Frontal cortex (tissue), 3 donors: ENCODE measurements at regions not wholly inside any gene's neighbourhood (a gene's known extent, or its start where the extent isn't known, plus 50 kb on each side); places are given as distances from the start of the nearest gene placed in this dataset.
A peak's percentile ranks its signal among the peaks of the same experiment; 100 is the strongest.
"Not testable (repeated sequence)": the region's sequence is repeated elsewhere in the genome, so short reads cannot be mapped to it uniquely, and the experiment has no call there.

Experiments
- DNase-seq, 2 donors: peaks; one replicate each; pipeline ENCODE4 v3.0.0; 2012; ENCODE audit warnings: low spot score in 2 of 2
- FAIRE-seq: peaks from 2 replicates; lab custom pipeline; 2012; peaks lifted over from hg19 to GRCh38; lab: Jason Lieb, UNC
- donor health status: control.
- donor health status: control.
- donor health status: control.

DNA sequence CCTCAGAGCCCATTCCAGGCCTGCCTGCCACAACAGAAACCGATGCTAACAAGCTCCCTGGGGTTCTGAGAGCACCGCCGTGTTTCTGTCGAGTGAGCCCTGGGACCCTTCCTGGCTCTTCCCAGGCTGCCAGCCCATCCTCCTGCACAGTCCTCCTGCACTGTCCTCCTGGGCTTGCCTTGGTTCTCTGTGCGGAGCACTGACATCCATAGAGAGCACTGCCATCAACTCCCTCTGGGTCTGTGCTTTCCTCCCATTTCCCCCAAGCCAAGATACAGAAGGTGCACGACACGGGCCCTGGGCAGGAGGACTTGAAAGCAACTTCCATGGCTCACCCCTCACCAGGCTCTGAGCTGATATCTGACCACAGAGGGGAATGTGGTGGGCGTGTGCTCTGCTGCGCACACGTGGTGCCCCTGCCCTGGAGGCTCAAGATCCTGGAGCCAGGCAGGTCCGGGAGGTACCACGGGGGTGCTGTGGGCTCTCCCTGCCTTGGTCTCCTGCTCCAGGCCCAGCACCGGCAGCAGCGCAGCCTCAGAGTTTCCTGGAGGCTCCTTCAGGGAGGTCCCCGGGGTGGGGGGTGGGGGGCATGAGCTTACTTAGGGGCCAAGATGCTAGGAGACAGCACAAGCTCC lies 304.2 kb downstream of the BRD1 start:
- FAIRE-seq (no peak), DNase-seq (no peak)

DNA sequence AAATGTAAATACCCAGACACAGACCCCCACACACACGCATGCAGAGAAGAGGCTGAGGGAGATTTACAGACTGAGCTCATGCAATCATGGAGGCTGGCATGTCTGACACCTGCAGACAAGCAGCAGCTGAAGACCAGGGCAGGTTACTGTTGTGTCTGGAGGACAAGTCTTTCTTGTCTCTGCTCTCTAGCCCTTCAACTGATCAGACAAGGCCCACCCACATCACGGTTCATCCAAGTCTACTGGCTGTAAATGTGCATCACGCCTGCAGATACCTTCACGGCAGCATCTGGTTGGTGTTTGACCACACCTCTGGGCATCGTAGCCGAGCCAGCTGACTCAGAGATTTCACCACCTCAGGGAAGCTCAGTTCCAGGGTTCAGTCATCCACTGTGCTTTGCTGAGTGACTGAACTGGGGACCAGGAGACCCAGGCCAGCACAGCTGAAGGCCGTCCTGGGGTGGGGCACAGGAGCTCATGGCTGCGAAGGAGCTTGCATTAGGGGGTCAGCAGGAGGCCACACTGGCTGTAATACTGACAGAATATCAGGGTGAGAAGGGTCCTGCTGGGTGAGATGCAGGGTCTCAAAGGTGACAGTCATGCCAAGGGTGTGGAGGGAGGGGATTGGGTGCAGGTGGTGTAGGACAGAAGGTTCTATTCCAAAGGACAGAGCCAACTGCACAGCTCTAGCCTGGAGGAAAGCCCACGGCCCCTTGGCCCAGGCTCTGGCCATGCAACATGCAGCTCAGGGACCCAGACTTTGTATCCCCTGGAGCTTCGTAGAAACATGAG lies 304.9 kb downstream of the BRD1 start:
- DNase-seq (no peak), FAIRE-seq (no peak)

GRCh38 chr22:49521787-49522224 lies 305.9 kb downstream of the BRD1 start:
- DNase-seq (no peak), FAIRE-seq (no peak)

- FAIRE-seq = no peak
Measured at GRCh38 chr22:49519117-49519737, 308.4 kb downstream of the BRD1 start.

DNA sequence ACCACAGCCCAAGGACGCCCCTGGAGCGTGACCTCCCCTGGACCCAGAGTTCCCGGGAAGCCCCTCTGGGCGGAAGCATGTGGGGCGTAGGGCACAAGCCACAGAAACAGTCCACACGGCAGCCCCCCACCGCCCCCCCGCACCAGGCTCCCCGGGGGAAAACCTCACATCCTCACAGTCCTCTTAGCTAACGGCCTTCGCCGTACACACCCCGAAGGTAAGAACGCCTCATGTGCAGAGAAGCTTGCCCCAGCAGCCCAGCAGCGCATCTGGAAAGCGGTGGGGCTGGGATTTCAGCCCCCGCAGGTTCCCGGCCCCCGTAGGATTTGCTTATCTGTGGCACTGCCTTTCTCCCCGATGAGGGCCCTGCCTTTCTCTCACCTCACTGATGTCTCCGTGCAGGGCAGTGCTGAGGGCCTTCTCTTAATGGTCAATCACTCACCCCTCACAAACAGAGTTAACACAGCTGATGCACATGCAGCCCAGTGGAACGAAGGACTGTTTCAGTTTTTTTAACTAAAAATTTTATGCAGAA lies 309.2 kb downstream of the BRD1 start:
- no peak for DNase-seq

More at GRCh38 chr22:49519117-49519737, 308.4 kb downstream of the BRD1 start:
- DNase-seq = no peak

GRCh38 chr22:49517667-49518185 lies 309.9 kb downstream of the BRD1 start:
- DNase-seq (no peak), FAIRE-seq (no peak)

More for the DNA sequence above, 309.2 kb downstream of the BRD1 start:
- no peak for FAIRE-seq

DNA sequence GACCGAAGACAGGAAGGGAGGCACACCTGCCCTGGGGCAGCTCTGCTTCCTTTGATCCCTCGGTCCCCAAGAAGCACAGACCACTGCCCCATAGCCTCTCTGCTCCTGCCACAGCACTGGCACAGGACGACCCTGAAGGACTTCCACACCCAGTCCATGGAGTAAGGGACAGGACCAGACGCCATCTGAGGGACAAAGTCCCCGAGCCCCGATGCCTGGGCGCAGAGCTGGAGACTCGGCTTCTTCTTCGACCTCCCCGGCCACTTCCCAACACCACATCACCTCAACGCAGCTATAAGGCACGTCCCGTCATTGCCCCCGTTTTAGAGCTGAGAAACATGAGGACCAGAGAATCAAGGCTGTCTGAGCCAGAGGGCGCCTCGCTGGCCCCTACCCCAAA lies 310.5 kb downstream of the BRD1 start:
- DNase-seq (no peak), FAIRE-seq (no peak)

DNA sequence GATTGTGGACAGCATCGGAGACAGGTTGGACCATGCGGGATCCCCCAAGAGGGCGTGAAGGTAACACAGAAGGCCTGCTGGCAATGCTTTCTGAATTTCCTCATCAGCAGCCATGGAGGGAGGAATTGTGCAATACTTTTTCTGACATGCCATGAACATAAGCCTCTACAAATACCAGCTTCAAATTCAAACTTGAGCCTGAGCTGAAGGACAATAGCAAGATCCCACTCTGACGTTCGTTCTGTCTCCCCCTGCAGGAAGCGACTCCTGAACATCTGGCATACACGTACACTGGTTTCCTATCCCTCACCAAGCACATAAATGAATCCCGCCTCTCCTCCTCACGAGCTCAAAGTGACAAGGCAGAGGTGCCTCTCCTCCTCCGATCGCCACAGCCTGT lies 312.2 kb downstream of the BRD1 start:
- DNase-seq (no peak), FAIRE-seq (no peak)

- FAIRE-seq = no peak
- peak in 1 of 2 donors; percentile 40 for DNase-seq
Measured at GRCh38 chr22:49514641-49515040, 313.0 kb downstream of the BRD1 start.

DNA sequence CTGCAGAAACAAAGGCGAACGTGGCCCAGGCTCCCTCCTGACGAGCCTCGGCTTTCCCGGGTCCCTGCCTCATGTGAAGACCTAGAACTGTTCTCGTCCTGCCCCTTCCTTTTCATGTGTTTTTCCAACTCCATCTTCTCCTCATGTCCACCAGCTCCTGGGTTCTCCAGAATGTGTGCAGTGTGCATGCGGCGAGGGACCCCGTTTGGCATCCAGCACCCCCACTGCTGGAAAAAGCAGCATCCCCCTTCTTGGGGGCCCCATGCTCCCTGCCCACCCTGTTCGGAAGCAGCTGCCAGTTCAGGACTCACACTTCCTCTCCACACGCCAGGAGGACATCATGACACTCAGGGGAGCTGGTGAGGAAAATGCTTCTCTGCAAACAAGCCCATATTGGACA lies 313.5 kb downstream of the BRD1 start:
- DNase-seq = no peak
- no peak for FAIRE-seq

GRCh38 chr22:49513358-49513851 lies 314.3 kb downstream of the BRD1 start:
- DNase-seq (no peak), FAIRE-seq (no peak)

GRCh38 chr22:49512487-49513165 lies 315.0 kb downstream of the BRD1 start:
- DNase-seq = no peak
- FAIRE-seq = no peak

- not testable (repeated sequence) for DNase-seq, FAIRE-seq
Measured at GRCh38 chr22:49511393-49512189, 316.1 kb downstream of the BRD1 start.

- no peak for DNase-seq
- no peak for FAIRE-seq
Measured at GRCh38 chr22:49510718-49511117, 317.0 kb downstream of the BRD1 start.

DNA sequence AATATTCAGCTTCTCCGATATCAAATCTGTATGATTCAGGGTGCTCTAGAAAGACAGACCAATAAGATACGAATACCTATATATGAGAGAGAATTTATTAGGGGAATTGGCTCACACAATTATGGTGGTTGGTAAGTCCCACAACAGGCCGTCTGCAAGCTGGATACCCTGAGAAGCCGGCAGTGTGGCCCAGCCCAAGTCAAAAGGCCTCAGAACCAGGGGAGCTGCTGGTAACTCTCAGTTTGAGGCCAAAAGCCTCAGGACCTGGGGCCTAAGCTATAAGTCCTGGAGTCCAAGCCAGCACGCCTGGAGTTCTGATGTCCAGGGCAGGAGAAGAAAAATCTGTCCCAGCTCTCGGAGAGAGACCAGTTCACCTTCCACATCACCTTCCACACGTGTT lies 318.7 kb downstream of the BRD1 start:
- DNase-seq (no peak), FAIRE-seq (no peak)

- no peak for DNase-seq
- no peak for FAIRE-seq
Measured at GRCh38 chr22:49508561-49508960, 319.1 kb downstream of the BRD1 start.

GRCh38 chr22:49507607-49508292 lies 319.9 kb downstream of the BRD1 start:
- FAIRE-seq (no peak), DNase-seq (no peak)

DNA sequence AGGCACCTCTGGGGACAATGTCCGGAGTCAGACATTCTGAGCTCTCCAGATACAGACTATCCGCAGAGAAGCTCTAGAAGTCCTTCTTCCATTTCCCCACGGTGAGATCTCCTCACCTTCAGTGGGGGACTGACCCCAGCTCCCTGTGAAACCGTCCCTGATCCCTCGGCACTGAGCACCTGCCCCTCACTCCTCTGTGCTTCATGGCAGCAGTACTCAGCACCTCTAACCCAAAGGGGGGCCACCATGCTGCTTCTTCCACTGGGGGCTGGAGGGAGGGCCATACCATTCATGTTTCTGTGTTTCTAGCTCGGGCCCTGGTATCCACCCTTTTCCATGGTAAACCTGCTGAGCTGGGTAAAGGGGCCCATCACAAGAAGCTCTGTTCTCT lies 321.7 kb downstream of the BRD1 start:
- FAIRE-seq (no peak), DNase-seq (no peak)
